Cardiac fibroblast (primary cell): ENCODE measurements at regions not wholly inside any gene's neighbourhood (a gene's known extent, or its start where the extent isn't known, plus 50 kb on each side); places are given as distances from the start of the nearest gene placed in this dataset.

ENCODE experiments used
- DNase-seq, 2 donors: peaks; one replicate each; pipeline versions ENCODE4 v3.0.0 to v3.0.0-alpha.2; 2010; ENCODE audit warnings: low read depth in 2 of 2
- H3K4me3 ChIP-seq, 2 donors: replicated peaks in 1 of 2; 1 replicate in 1 of 2; 2 replicates in 1 of 2; pipeline ENCODE4 v1.5.1; 2011; ENCODE audit warnings: low read depth in 2 of 2, low read length in 2 of 2, mild to moderate bottlenecking in 2 of 2, moderate library complexity in 1 of 2
- CTCF ChIP-seq: IDR thresholded peaks from one replicate; pipeline ENCODE4 v1.5.1; 2011; ENCODE audit warnings: low read depth, mild to moderate bottlenecking, low read length, inconsistent platforms

- no peak overlapping the region for H3K4me3 ChIP-seq
- no peak for TF ChIP-seq CTCF
- peak; percentile 11 to 59 for DNase-seq
Measured at GRCh38 chr6:120211955-120212792, 862.6 kb upstream of the MAN1A1 start.

GRCh38 chr6:120202878-120203277 lies 853.3 kb upstream of the MAN1A1 start:
- DNase-seq, result peak in 1 of 2 donors; percentile 6
- H3K4me3 ChIP-seq, result no peak overlapping the region
- TF ChIP-seq CTCF, result no peak

- no peak for DNase-seq
- H3K4me3 ChIP-seq, result no peak overlapping the region
- no peak for TF ChIP-seq CTCF
Measured at GRCh38 chr6:120200853-120201252, 851.3 kb upstream of the MAN1A1 start.

GRCh38 chr6:120198033-120198432 lies 848.5 kb upstream of the MAN1A1 start:
- TF ChIP-seq CTCF, result no peak
- H3K4me3 ChIP-seq, result no peak overlapping the region
- peak; percentile 48 to 96 for DNase-seq

- no peak overlapping the region for H3K4me3 ChIP-seq
- no peak for TF ChIP-seq CTCF
- no peak for DNase-seq
Measured at GRCh38 chr6:120186080-120186479, 836.5 kb upstream of the MAN1A1 start.

- TF ChIP-seq CTCF, result no peak
- DNase-seq, result no peak
- H3K4me3 ChIP-seq, result no peak overlapping the region
Measured at GRCh38 chr6:120173250-120173649, 823.7 kb upstream of the MAN1A1 start.
